SK-N-SH treated with all-trans-retinoic acid at 6 μM for 48 hours (cell line): ENCODE measurements at regions not wholly inside any gene's neighbourhood (a gene's known extent, or its start where the extent isn't known, plus 50 kb on each side); places are given as distances from the start of the nearest gene placed in this dataset.

Experiments used
- GLIS3 ChIP-seq: fragments of 250-450 bp; sonication (Bioruptor Pico); IDR thresholded peaks from 2 replicates; pipeline ENCODE4 v1.5.0; 2020; ENCODE audit warnings: mild to moderate bottlenecking, moderate library complexity
- ISL1 ChIP-seq: fragments of 250-450 bp; sonication (Bioruptor Pico); IDR thresholded peaks from 2 replicates; pipeline ENCODE4 v2.1.2; 2022; ENCODE audit warnings: mild to moderate bottlenecking, moderate library complexity
- OSR1 ChIP-seq: fragments of 250-450 bp; sonication (Bioruptor Pico); IDR thresholded peaks from 2 replicates; pipeline ENCODE4 v1.8.0; 2022; ENCODE audit warnings: moderate library complexity, mild to moderate bottlenecking, inconsistent platforms
- PPARA ChIP-seq: fragments of 250-450 bp; sonication (Bioruptor Pico); IDR thresholded peaks from 2 replicates; pipeline ENCODE4 v1.5.0; 2020; ENCODE audit warnings: mild to moderate bottlenecking, borderline replicate concordance
- RARB ChIP-seq: fragments of 250-450 bp; sonication (Bioruptor Pico); IDR thresholded peaks from 2 replicates; pipeline ENCODE4 v1.8.0; 2021; ENCODE audit warnings: mild to moderate bottlenecking, moderate library complexity
- SNAI2 ChIP-seq: fragments of 250-450 bp; sonication (Bioruptor Pico); IDR thresholded peaks from 2 replicates; pipeline ENCODE4 v1.5.0; 2020; ENCODE audit warnings: mild to moderate bottlenecking, moderate library complexity
- TCF4 ChIP-seq: fragments of 250-450 bp; sonication (Bioruptor Pico); IDR thresholded peaks from 2 replicates; pipeline ENCODE4 v1.8.0; 2021; ENCODE audit warnings: mild to moderate bottlenecking, moderate library complexity, borderline replicate concordance
- ZFP3 ChIP-seq: fragments of 250-450 bp; sonication (Bioruptor Pico); IDR thresholded peaks from 2 replicates; pipeline ENCODE4 v1.5.0; 2020; ENCODE audit warnings: mild to moderate bottlenecking, moderate library complexity
- ZFP30 ChIP-seq: fragments of 450-650 bp; formaldehyde crosslinking; IDR thresholded peaks from 2 replicates; pipeline ENCODE4 v1.5.0; 2022; ENCODE audit warnings: mild to moderate bottlenecking, moderate library complexity
- ZNF565 ChIP-seq: fragments of 450-650 bp; formaldehyde crosslinking; conservative IDR thresholded peaks from 2 replicates; pipeline ENCODE4 v1.5.0; 2020; ENCODE audit warnings: low read depth, mild to moderate bottlenecking, moderate library complexity
- ZNF70 ChIP-seq: fragments of 450-650 bp; formaldehyde crosslinking; IDR thresholded peaks from 2 replicates; pipeline ENCODE4 v1.5.0; 2020; ENCODE audit warnings: mild to moderate bottlenecking, moderate library complexity
- ZNF8 ChIP-seq: fragments of 450-650 bp; formaldehyde crosslinking; IDR thresholded peaks from 2 replicates; pipeline ENCODE4 v1.5.0; 2020; ENCODE audit warnings: mild to moderate bottlenecking, moderate library complexity

GRCh38 chr17:73910821-73911515 lies 266.7 kb upstream of the SDK2 start:
- no peak for TF ChIP-seq ZFP30 (CRISPR knock-in tag)
- TF ChIP-seq SNAI2: no peak
- TF ChIP-seq ZNF565: no peak
- no peak for TF ChIP-seq ZNF8
- TF ChIP-seq RARB: no peak
- TF ChIP-seq ZNF70: no peak
- no peak for TF ChIP-seq ZFP3 (CRISPR knock-in tag)
- TF ChIP-seq PPARA (CRISPR knock-in tag): no peak
- no peak for TF ChIP-seq OSR1 (CRISPR knock-in tag)
- TF ChIP-seq TCF4 (CRISPR knock-in tag): no peak
- no peak for TF ChIP-seq GLIS3
- TF ChIP-seq ISL1: no peak
